HCT116 (cell line): ENCODE measurements at regions not wholly inside any gene's neighbourhood (a gene's known extent, or its start where the extent isn't known, plus 50 kb on each side); places are given as distances from the start of the nearest gene placed in this dataset.

ENCODE experiments used
- ATAC-seq: fragments of 200-7000 bp; cut with Tn5 transposase; 2 replicates; pipeline ENCODE4 v1.9.1; 2020; ENCODE audit warnings: mild to moderate bottlenecking, moderate library complexity
- BruUV-seq: library from RNA; stranded (reverse); fragments of 400-500 nt; replicated peaks from 2 replicates; lab custom pipeline; 2021; lab: Mats Ljungman, UMichigan
- CTCF ChIA-PET: fragments of 300-600 bp; sonication (Branson Sonifier 250); formaldehyde crosslinking; loops from one replicate; lab custom pipeline; 2021; ENCODE audit warnings: antibody characterized with exemption; lab: Charles Lee
- POLR2A ChIA-PET: fragments of 300-600, 350-600 bp; sonication (Branson Sonifier 250); formaldehyde crosslinking; loops from one replicate; lab custom pipeline; 2021; ENCODE audit warnings: antibody characterized with exemption; lab: Charles Lee
- RAD21 ChIA-PET, 2 experiments: fragments of 300-600 bp; sonication (Branson Sonifier 250); formaldehyde crosslinking; loops; one replicate each; lab custom pipeline; 2023; ENCODE audit warnings: low total read pairs in 2 of 2; ENCODE audit not compliant: uncharacterized antibody in 2 of 2, unreplicated experiment in 2 of 2, low non-redundant PET in 1 of 2; lab: Charles Lee
- DNase-seq: peaks from one replicate; pipeline ENCODE4 v3.0.0-alpha.2; 2010; ENCODE audit warnings: low read depth, low spot score
- H2AFZ ChIP-seq: fragments of 200-600 bp; shearing (Covaris generic), sonication (generic); 2 replicates; pipeline ENCODE4 v1.6.1; 2017; ENCODE audit warnings: low read depth, mixed run types, mixed read lengths, antibody characterized with exemption, low read length; ENCODE audit not compliant: poor library complexity, severe bottlenecking
- H3K27ac ChIP-seq: 2 replicates; pipeline ENCODE4 v1.5.1; 2012; ENCODE audit warnings: low read depth, low read length
- H3K27me3 ChIP-seq: fragments of 200-600 bp; sonication (generic); 2 replicates; pipeline ENCODE4 v1.6.1; 2016; ENCODE audit warnings: mixed run types, low read length, mixed read lengths; ENCODE audit not compliant: insufficient read depth
- H3K36me3 ChIP-seq, 2 experiments: fragments of 200-500 bp in 1 of 2; fragments of 200-600 bp in 1 of 2; sonication (Bioruptor generic) in 1 of 2; sonication (generic) in 1 of 2; 2 replicates each; pipeline versions ENCODE4 v1.5.1 to v1.6.1; 2014 to 2016; ENCODE audit warnings: low read length in 2 of 2, inconsistent platforms in 1 of 2, mixed read lengths in 1 of 2, mixed run types in 1 of 2; ENCODE audit not compliant: insufficient read depth in 2 of 2, control insufficient read depth in 1 of 2
- H3K4me1 ChIP-seq, 2 experiments: fragments of 200-600 bp in 1 of 2; sonication (generic) in 1 of 2; 2 replicates each; pipeline versions ENCODE4 v1.5.1 to v1.6.1; 2012 to 2017; ENCODE audit warnings: low read length in 2 of 2, inconsistent platforms in 1 of 2, mild to moderate bottlenecking in 1 of 2, mixed read lengths in 1 of 2, mixed run types in 1 of 2, moderate library complexity in 1 of 2; ENCODE audit not compliant: insufficient read depth in 2 of 2, control insufficient read depth in 1 of 2
- H3K4me2 ChIP-seq: fragments of 200-600 bp; sonication (generic); 2 replicates; pipeline ENCODE4 v1.6.1; 2017; ENCODE audit warnings: mixed run types, low read length, mixed read lengths
- H3K4me3 ChIP-seq, 2 experiments: fragments of 200-600 bp in 1 of 2; sonication (generic) in 1 of 2; replicated peaks in 1 of 2; 2 replicates each; pipeline ENCODE4 v1.5.1; 2011 to 2016; ENCODE audit warnings: low read length in 2 of 2, control low read depth in 1 of 2, low read depth in 1 of 2, mild to moderate bottlenecking in 1 of 2, mixed read lengths in 1 of 2, mixed run types in 1 of 2
- H3K79me2 ChIP-seq: fragments of 200-600 bp; sonication (generic); 2 replicates; pipeline ENCODE4 v1.6.1; 2017; ENCODE audit warnings: mild to moderate bottlenecking, mixed run types, low read length, moderate library complexity, mixed read lengths; ENCODE audit not compliant: insufficient read depth
- H3K9ac ChIP-seq: fragments of 200-600 bp; sonication (generic); 2 replicates; pipeline ENCODE4 v1.6.1; 2016; ENCODE audit warnings: low read length, mixed read lengths
- H3K9me2 ChIP-seq: fragments of 200-600 bp; sonication (generic), shearing (Covaris generic); 2 replicates; pipeline ENCODE4 v1.6.1; 2017; ENCODE audit warnings: mixed run types, mild to moderate bottlenecking, moderate library complexity; ENCODE audit not compliant: insufficient read depth
- H3K9me3 ChIP-seq, 2 experiments: fragments of 200-500 bp in 1 of 2; fragments of 200-600 bp in 1 of 2; sonication (Bioruptor generic) in 1 of 2; sonication (generic) in 1 of 2; 2 replicates each; pipeline ENCODE4 v1.6.1; 2014 to 2017; ENCODE audit warnings: low read length in 2 of 2, mixed read lengths in 2 of 2, inconsistent platforms in 1 of 2, low read depth in 1 of 2, mild to moderate bottlenecking in 1 of 2, mixed run types in 1 of 2, moderate library complexity in 1 of 2; ENCODE audit not compliant: control insufficient read depth in 1 of 2, insufficient read depth in 1 of 2
- H4K20me1 ChIP-seq: fragments of 200-600 bp; sonication (generic), shearing (Covaris generic); 2 replicates; pipeline ENCODE4 v1.6.1; 2017; ENCODE audit warnings: mixed run types, mild to moderate bottlenecking, moderate library complexity; ENCODE audit not compliant: insufficient read depth
- ATF3 ChIP-seq: IDR thresholded peaks from 2 replicates; pipeline ENCODE4 v1.6.1; 2012
- CBX3 ChIP-seq: IDR thresholded peaks from 2 replicates; pipeline ENCODE4 v1.6.1; 2012; ENCODE audit warnings: low read depth
- CEBPB ChIP-seq: IDR thresholded peaks from 2 replicates; pipeline ENCODE4 v1.6.1; 2012; ENCODE audit warnings: low read depth
- CTCF ChIP-seq, 3 experiments: fragments of 200-600 bp in 1 of 3; sonication (generic) in 1 of 3; IDR thresholded peaks in 2 of 3; conservative IDR thresholded peaks in 1 of 3; 2 replicates each; pipeline ENCODE4 v1.5.1; 2012 to 2017; ENCODE audit warnings: low read depth in 2 of 3, low read length in 2 of 3, antibody characterized with exemption in 1 of 3, borderline replicate concordance in 1 of 3, control low read depth in 1 of 3, mild to moderate bottlenecking in 1 of 3, mixed read lengths in 1 of 3, mixed run types in 1 of 3, moderate library complexity in 1 of 3; ENCODE audit not compliant: insufficient read depth in 1 of 3
- EGR1 ChIP-seq: IDR thresholded peaks from 2 replicates; pipeline ENCODE4 v1.6.1; 2012; ENCODE audit warnings: low read depth
- EZH2 ChIP-seq: fragments of 200-600 bp; sonication (generic); IDR thresholded peaks from 2 replicates; pipeline ENCODE4 v1.6.1; 2017; ENCODE audit warnings: antibody characterized with exemption, mixed run types
- EZH2phosphoT487 ChIP-seq: fragments of 200-600 bp; IDR thresholded peaks from 2 replicates; pipeline ENCODE4 v1.6.1; 2018; ENCODE audit warnings: antibody characterized with exemption, borderline replicate concordance
- FOSL1 ChIP-seq: IDR thresholded peaks from 2 replicates; pipeline ENCODE4 v1.6.1; 2012; ENCODE audit warnings: low read depth
- JUND ChIP-seq: IDR thresholded peaks from 2 replicates; pipeline ENCODE4 v1.6.1; 2012
- MAX ChIP-seq: IDR thresholded peaks from 2 replicates; pipeline ENCODE4 v1.6.1; 2012
- POLR2A ChIP-seq: IDR thresholded peaks from 2 replicates; pipeline ENCODE4 v1.7.0; 2011; ENCODE audit warnings: borderline replicate concordance; ENCODE audit not compliant: insufficient read depth, insufficient read length; ENCODE audit errors: extremely low read depth
- POLR2AphosphoS5 ChIP-seq: IDR thresholded peaks from 2 replicates; pipeline ENCODE4 v1.6.1; 2011; ENCODE audit warnings: mild to moderate bottlenecking, low read depth, low read length, moderate library complexity
- RAD21 ChIP-seq: IDR thresholded peaks from 2 replicates; pipeline ENCODE4 v1.6.1; 2012; ENCODE audit warnings: low read depth, mild to moderate bottlenecking
- REST ChIP-seq: IDR thresholded peaks from 2 replicates; pipeline ENCODE4 v1.6.1; 2012; ENCODE audit warnings: low read depth
- SIN3A ChIP-seq: IDR thresholded peaks from 2 replicates; pipeline ENCODE4 v1.6.1; 2012; ENCODE audit warnings: low read depth
- SP1 ChIP-seq: IDR thresholded peaks from 2 replicates; pipeline ENCODE4 v1.6.1; 2012; ENCODE audit warnings: low read depth
- TCF7L2 ChIP-seq: IDR thresholded peaks from 2 replicates; pipeline ENCODE4 v1.7.0; 2011; ENCODE audit warnings: borderline replicate concordance, inconsistent platforms; ENCODE audit not compliant: insufficient read depth, insufficient read length; ENCODE audit errors: extremely low read depth
- YY1 ChIP-seq: IDR thresholded peaks from 2 replicates; pipeline ENCODE4 v1.6.1; 2011; ENCODE audit warnings: low read length, low read depth, moderate library complexity, mild to moderate bottlenecking; ENCODE audit not compliant: insufficient replicate concordance; ENCODE audit errors: extremely low read depth
- ZFX ChIP-seq: fragments of 450-650 bp; IDR thresholded peaks from 2 replicates; pipeline ENCODE4 v1.6.1; 2017
- ZNF274 ChIP-seq: fragments of 200-500 bp; sonication (Bioruptor generic); IDR thresholded peaks from 2 replicates; pipeline ENCODE4 v1.6.1; 2014; ENCODE audit warnings: mild to moderate bottlenecking, low read depth, low read length, inconsistent platforms
- intact Hi-C: fragments of 100-400 bp; cut with micrococcal nuclease; formaldehyde crosslinking; loops from 2 replicates; pipeline ENCODE4 v1.10.0; 2022

- H3K9me3 ChIP-seq = peaks cover 0 to 4% of the 10 kb centered on the region in 2 experiments; a peak in 1 of 4 replicates
- H3K36me3 ChIP-seq = no peaks in the 10 kb centered on the region
- H3K27ac ChIP-seq = no peak overlapping the region
- H3K4me3 ChIP-seq = no peak overlapping the region
- no peak overlapping the region for H3K4me2 ChIP-seq
- ATAC-seq (no peak), DNase-seq (no peak)
- no TSS peak for BruUV-seq
- POLR2A ChIA-PET = no interaction called here
- H3K4me1 ChIP-seq = no peaks in the 10 kb centered on the region
- H3K9me2 ChIP-seq = no peaks in the 10 kb centered on the region
- intact Hi-C loops = no loop called here
- no peaks in the 10 kb centered on the region for H3K79me2 ChIP-seq
- H2AFZ ChIP-seq = no peak overlapping the region
- no peaks in the 10 kb centered on the region for H4K20me1 ChIP-seq
- CTCF ChIA-PET = no interaction called here
- RAD21 ChIA-PET = no interaction called here
- H3K27me3 ChIP-seq = no peaks in the 10 kb centered on the region
- no peak for TF ChIP-seq ZFX
- TF ChIP-seq CTCF (IDR thresholded peaks at IDR 0.05 in 2 of 3, conservative IDR thresholded peaks at IDR 0.05 in 1 of 3; ENCODE audit: borderline replicate concordance in 1 of 3, insufficient read depth in 1 of 3, low read depth in 2 of 3, low read length in 2 of 3) = no peak
- no peak for TF ChIP-seq SIN3A
- TF ChIP-seq ATF3 = no peak
- TF ChIP-seq JUND = no peak
- no peak for TF ChIP-seq SP1
- no peak for TF ChIP-seq YY1
- TF ChIP-seq EZH2 = no peak
- TF ChIP-seq MAX = no peak
- TF ChIP-seq EZH2phosphoT487 = no peak
- no peak for TF ChIP-seq ZNF274
- no peak for TF ChIP-seq TCF7L2
- TF ChIP-seq EGR1 = no peak
- no peak for TF ChIP-seq CBX3
- no peak for TF ChIP-seq POLR2A
- no peak for TF ChIP-seq POLR2AphosphoS5
- no peak for TF ChIP-seq REST
- no peak for TF ChIP-seq RAD21
- no peak for TF ChIP-seq CEBPB
- no peak for TF ChIP-seq FOSL1
- H3K9ac ChIP-seq = no peak overlapping the region
Measured at GRCh38 chr9:13580131-13580530, 300.6 kb upstream of the MPDZ start.
